ENCODE measurements at regions not wholly inside any gene's neighbourhood (a gene's known extent, or its start where the extent isn't known, plus 50 kb on each side); places are given as distances from the start of the nearest gene placed in this dataset.

GRCh38 chr2:65577654-65578053, 145.3 kb upstream of the SPRED2 start:
- Mint-ChIP-seq H3K27ac (peak overlapping the region in 1 of 7 donors; percentile 10), H3K27me3 (ENCODE audit: low read depth in 3 of 3) (peaks cover 3 to 10% (median 6%) of the 10 kb centered on the region in 3 donors), H3K9me3 (no peaks in the 10 kb centered on the region), H3K36me3 (no peaks in the 10 kb centered on the region), H3K4me3 (no peak overlapping the region), H3K4me1 (peaks cover 13% of the 10 kb centered on the region)
- Histone ChIP-seq H3K9me3 (replicated peaks in 1 of 2; ENCODE audit: control insufficient read depth in 1 of 2, insufficient read depth in 1 of 2, low read length in 2 of 2) (no peaks in the 10 kb centered on the region), H4K20me1 (ENCODE audit: insufficient read depth, low read length) (no peaks in the 10 kb centered on the region), H3K79me2 (ENCODE audit: insufficient read depth, low read length) (no peaks in the 10 kb centered on the region), H3K27me3 (ENCODE audit: control insufficient read depth in 2 of 2, insufficient read depth in 2 of 2, low read length in 2 of 2) (no peaks in the 10 kb centered on the region), H3K36me3 (replicated peaks in 1 of 2; ENCODE audit: control insufficient read depth in 1 of 2, insufficient read depth in 2 of 2, low read length in 2 of 2) (no peaks in the 10 kb centered on the region), H3K4me2 (replicated peaks; ENCODE audit: extremely low read depth, low read length, poor library complexity, severe bottlenecking) (no peak overlapping the region), H2AFZ (ENCODE audit: insufficient read depth, low read depth, low read length, poor library complexity, severe bottlenecking) (no peak overlapping the region), H3K4me1 (ENCODE audit: control insufficient read depth in 1 of 2, insufficient read depth in 2 of 2, low read length in 2 of 2) (peaks cover 7 to 8% of the 10 kb centered on the region in 2 donors), H3K9ac (ENCODE audit: insufficient read depth, low read length, poor library complexity, severe bottlenecking) (no peak overlapping the region), H3K4me3 (replicated peaks in 1 of 3; ENCODE audit: low read depth in 2 of 3, low read length in 3 of 3) (no peak overlapping the region), H3K27ac (ENCODE audit: low read depth in 1 of 2, low read length in 2 of 2) (no peak overlapping the region)
- no peak for TF ChIP-seq CTCF (IDR thresholded peaks at IDR 0.05)
- no peak for DNase-seq
- intact Hi-C loops (cut with micrococcal nuclease) = loop anchor here in 1 of 2 donors (10.0 kb wide), 1 partner anchor 663 kb away; no protein-coding TSS in a partner anchor
- no CpG with 5 or more reads among the region's 5 CpGs for WGBS (ENCODE audit: insufficient coverage)

GRCh38 chr2:65576861-65577601, 144.6 kb upstream of the SPRED2 start:
- H3K9ac ChIP-seq (ENCODE audit: insufficient read depth, low read length, poor library complexity, severe bottlenecking) = no peak overlapping the region
- WGBS (ENCODE audit: insufficient coverage) = no CpG with 5 or more reads among the region's 12 CpGs
- Mint-ChIP-seq H3K27ac (peak overlapping the region in 2 of 7 donors; percentile 12 to 78), H3K4me1 (peaks cover 13% of the 10 kb centered on the region), H3K9me3 (no peaks in the 10 kb centered on the region), H3K36me3 (no peaks in the 10 kb centered on the region), H3K4me3 (no peak overlapping the region), H3K27me3 (ENCODE audit: low read depth in 3 of 3) (peaks cover 0 to 10% (median 3%) of the 10 kb centered on the region in 3 donors)
- H3K27me3 ChIP-seq (ENCODE audit: control insufficient read depth in 2 of 2, insufficient read depth in 2 of 2, low read length in 2 of 2) = no peaks in the 10 kb centered on the region
- no peaks in the 10 kb centered on the region for H3K36me3 ChIP-seq (replicated peaks in 1 of 2; ENCODE audit: control insufficient read depth in 1 of 2, insufficient read depth in 2 of 2, low read length in 2 of 2)
- H3K27ac ChIP-seq (ENCODE audit: low read depth in 1 of 2, low read length in 2 of 2) = no peak overlapping the region
- no peak overlapping the region for H2AFZ ChIP-seq (ENCODE audit: insufficient read depth, low read depth, low read length, poor library complexity, severe bottlenecking)
- no peaks in the 10 kb centered on the region for H4K20me1 ChIP-seq (ENCODE audit: insufficient read depth, low read length)
- intact Hi-C loops (cut with micrococcal nuclease) = loop anchor here in 1 of 2 donors (10.0 kb wide), 1 partner anchor 662 kb away; no protein-coding TSS in a partner anchor
- no peaks in the 10 kb centered on the region for H3K79me2 ChIP-seq (ENCODE audit: insufficient read depth, low read length)
- no peak for DNase-seq
- H3K9me3 ChIP-seq (replicated peaks in 1 of 2; ENCODE audit: control insufficient read depth in 1 of 2, insufficient read depth in 1 of 2, low read length in 2 of 2) = no peaks in the 10 kb centered on the region
- H3K4me2 ChIP-seq (replicated peaks; ENCODE audit: extremely low read depth, low read length, poor library complexity, severe bottlenecking) = no peak overlapping the region
- peaks cover 7 to 8% of the 10 kb centered on the region in 2 donors for H3K4me1 ChIP-seq (ENCODE audit: control insufficient read depth in 1 of 2, insufficient read depth in 2 of 2, low read length in 2 of 2)
- H3K4me3 ChIP-seq (replicated peaks in 1 of 3; ENCODE audit: low read depth in 2 of 3, low read length in 3 of 3) = no peak overlapping the region
- no peak for TF ChIP-seq CTCF (IDR thresholded peaks at IDR 0.05)

Data from CD14-positive monocyte (primary cell).